ENCODE measurements at regions not wholly inside any gene's neighbourhood (a gene's known extent, or its start where the extent isn't known, plus 50 kb on each side); places are given as distances from the start of the nearest gene placed in this dataset.

DNA sequence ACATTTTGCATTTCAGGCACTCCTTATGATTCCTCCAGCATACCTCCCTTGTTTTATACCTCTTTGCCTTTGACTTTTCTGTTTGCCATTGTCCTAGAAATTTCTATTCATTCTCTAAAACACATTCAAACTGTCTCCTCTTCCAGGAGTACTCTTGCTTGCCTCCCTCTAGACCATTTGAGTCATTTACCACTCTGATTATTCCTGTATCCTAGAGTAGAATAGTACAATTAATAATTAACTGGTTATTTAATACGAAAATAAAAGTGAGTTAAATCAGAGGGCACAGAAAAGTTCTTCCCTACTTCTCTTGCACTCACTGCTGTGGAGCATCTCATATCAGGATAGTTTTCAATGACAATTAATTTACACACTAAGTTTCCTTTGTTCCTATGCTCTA, 290.2 kb upstream of the RORA start:
- Histone ChIP-seq H3K18ac (ENCODE audit: low read depth, low read length) (no peak overlapping the region), H3K4me3 (ENCODE audit: insufficient read depth, low read depth, low read length) (no peak overlapping the region), H3K9me1 (ENCODE audit: insufficient read depth, low read length) (no peaks in the 10 kb centered on the region), H2BK20ac (ENCODE audit: low read depth, low read length) (no peak overlapping the region), H2AK9ac (replicated peaks; ENCODE audit: low read depth, low read length, poor library complexity) (no peak overlapping the region), H2BK120ac (ENCODE audit: low read depth, low read length) (no peak overlapping the region), H3K4me1 (ENCODE audit: control insufficient read depth, insufficient read depth, low read length) (no peaks in the 10 kb centered on the region), H2BK5ac (ENCODE audit: low read depth, low read length, poor library complexity, severe bottlenecking) (no peak overlapping the region), H2BK15ac (ENCODE audit: low read depth, low read length) (no peak overlapping the region), H3K4me2 (ENCODE audit: low read depth, low read length) (no peak overlapping the region), H3K27me3 (ENCODE audit: control insufficient read depth, insufficient read depth, low read length) (no peaks in the 10 kb centered on the region), H2AK5ac (ENCODE audit: low read depth, low read length) (no peak overlapping the region), H3K56ac (ENCODE audit: extremely low read depth, insufficient read depth, low read length) (no peak overlapping the region), H4K91ac (ENCODE audit: insufficient read depth, low read depth, low read length) (no peak overlapping the region), H3K36me3 (ENCODE audit: control insufficient read depth, insufficient read depth, low read length) (no peaks in the 10 kb centered on the region), H3K79me1 (ENCODE audit: low read depth in 1 of 2, low read length in 2 of 2) (no peaks in the 10 kb centered on the region), H2AFZ (replicated peaks; ENCODE audit: low read length, poor library complexity) (no peak overlapping the region), H3K4ac (ENCODE audit: low read depth, low read length) (no peak overlapping the region), H3K23ac (ENCODE audit: low read depth, low read length) (no peak overlapping the region), H3K27ac (ENCODE audit: insufficient read depth, low read length) (no peak overlapping the region), H4K8ac (ENCODE audit: low read depth in 2 of 2, low read length in 2 of 2) (no peak overlapping the region), H4K20me1 (ENCODE audit: insufficient read depth, low read length) (no peaks in the 10 kb centered on the region), H3K9ac (ENCODE audit: low read depth, low read length) (no peak overlapping the region), H3K14ac (replicated peaks; ENCODE audit: low read depth, low read length) (no peak overlapping the region), H4K5ac (ENCODE audit: low read depth, low read length) (no peak overlapping the region), H3K9me3 (ENCODE audit: control insufficient read depth, insufficient read depth, low read length) (no peaks in the 10 kb centered on the region)
- ChIA-PET POLR2A (ENCODE audit: unreplicated experiment) (no interaction called here), CTCF (no interaction called here)
- no peak for ATAC-seq (ENCODE audit: low read depth)
- intact Hi-C loops (cut with micrococcal nuclease) = no loop called here
- no peak for TF ChIP-seq FOS (IDR thresholded peaks at IDR 0.05; ENCODE audit: low read depth, low read length)
- no peak for TF ChIP-seq MAZ (IDR thresholded peaks at IDR 0.05; ENCODE audit: borderline replicate concordance, low read depth, low read length)
- TF ChIP-seq RFX5 (IDR thresholded peaks at IDR 0.05; ENCODE audit: low read depth, low read length) = no peak
- TF ChIP-seq NFE2L2 (IDR thresholded peaks at IDR 0.05; ENCODE audit: low read depth, low read length) = no peak
- TF ChIP-seq MAFK (IDR thresholded peaks at IDR 0.05; ENCODE audit: low read depth, low read length) = no peak
- TF ChIP-seq SMC3 (IDR thresholded peaks at IDR 0.05; ENCODE audit: low read depth, low read length) = no peak
- TF ChIP-seq CHD1 (IDR thresholded peaks at IDR 0.05; ENCODE audit: low read depth, low read length) = no peak
- no peak for TF ChIP-seq RAD21 (IDR thresholded peaks at IDR 0.05; ENCODE audit: low read length)
- TF ChIP-seq, protein P1, sequence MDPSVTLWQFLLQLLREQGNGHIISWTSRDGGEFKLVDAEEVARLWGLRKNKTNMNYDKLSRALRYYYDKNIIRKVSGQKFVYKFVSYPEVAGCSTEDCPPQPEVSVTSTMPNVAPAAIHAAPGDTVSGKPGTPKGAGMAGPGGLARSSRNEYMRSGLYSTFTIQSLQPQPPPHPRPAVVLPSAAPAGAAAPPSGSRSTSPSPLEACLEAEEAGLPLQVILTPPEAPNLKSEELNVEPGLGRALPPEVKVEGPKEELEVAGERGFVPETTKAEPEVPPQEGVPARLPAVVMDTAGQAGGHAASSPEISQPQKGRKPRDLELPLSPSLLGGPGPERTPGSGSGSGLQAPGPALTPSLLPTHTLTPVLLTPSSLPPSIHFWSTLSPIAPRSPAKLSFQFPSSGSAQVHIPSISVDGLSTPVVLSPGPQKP (IDR thresholded peaks at IDR 0.05; ENCODE audit: borderline replicate concordance, low read depth, low read length) = no peak
- TF ChIP-seq POLR2A (IDR thresholded peaks at IDR 0.05; ENCODE audit: low read depth, low read length) = no peak
- no peak for TF ChIP-seq RCOR1 (IDR thresholded peaks at IDR 0.05; ENCODE audit: insufficient replicate concordance, low read length)
- TF ChIP-seq, protein P2, sequence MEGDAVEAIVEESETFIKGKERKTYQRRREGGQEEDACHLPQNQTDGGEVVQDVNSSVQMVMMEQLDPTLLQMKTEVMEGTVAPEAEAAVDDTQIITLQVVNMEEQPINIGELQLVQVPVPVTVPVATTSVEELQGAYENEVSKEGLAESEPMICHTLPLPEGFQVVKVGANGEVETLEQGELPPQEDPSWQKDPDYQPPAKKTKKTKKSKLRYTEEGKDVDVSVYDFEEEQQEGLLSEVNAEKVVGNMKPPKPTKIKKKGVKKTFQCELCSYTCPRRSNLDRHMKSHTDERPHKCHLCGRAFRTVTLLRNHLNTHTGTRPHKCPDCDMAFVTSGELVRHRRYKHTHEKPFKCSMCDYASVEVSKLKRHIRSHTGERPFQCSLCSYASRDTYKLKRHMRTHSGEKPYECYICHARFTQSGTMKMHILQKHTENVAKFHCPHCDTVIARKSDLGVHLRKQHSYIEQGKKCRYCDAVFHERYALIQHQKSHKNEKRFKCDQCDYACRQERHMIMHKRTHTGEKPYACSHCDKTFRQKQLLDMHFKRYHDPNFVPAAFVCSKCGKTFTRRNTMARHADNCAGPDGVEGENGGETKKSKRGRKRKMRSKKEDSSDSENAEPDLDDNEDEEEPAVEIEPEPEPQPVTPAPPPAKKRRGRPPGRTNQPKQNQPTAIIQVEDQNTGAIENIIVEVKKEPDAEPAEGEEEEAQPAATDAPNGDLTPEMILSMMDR (conservative IDR thresholded peaks at IDR 0.05; ENCODE audit: low read depth, low read length) = no peak
- TF ChIP-seq CEBPB (IDR thresholded peaks at IDR 0.05; ENCODE audit: low read depth, low read length) = no peak
- TF ChIP-seq MXI1 (IDR thresholded peaks at IDR 0.05; ENCODE audit: borderline replicate concordance, low read depth, low read length) = no peak
- TF ChIP-seq BHLHE40 (IDR thresholded peaks at IDR 0.05; ENCODE audit: low read depth, low read length) = no peak
- TF ChIP-seq, protein P3, sequence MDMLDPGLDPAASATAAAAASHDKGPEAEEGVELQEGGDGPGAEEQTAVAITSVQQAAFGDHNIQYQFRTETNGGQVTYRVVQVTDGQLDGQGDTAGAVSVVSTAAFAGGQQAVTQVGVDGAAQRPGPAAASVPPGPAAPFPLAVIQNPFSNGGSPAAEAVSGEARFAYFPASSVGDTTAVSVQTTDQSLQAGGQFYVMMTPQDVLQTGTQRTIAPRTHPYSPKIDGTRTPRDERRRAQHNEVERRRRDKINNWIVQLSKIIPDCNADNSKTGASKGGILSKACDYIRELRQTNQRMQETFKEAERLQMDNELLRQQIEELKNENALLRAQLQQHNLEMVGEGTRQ (IDR thresholded peaks at IDR 0.05; ENCODE audit: low read depth, low read length) = no peak
- no TSS peak for BruUV-seq (replicated peaks)
- DNase-seq = no peak
- in situ Hi-C loops (cut with MboI; ENCODE audit: low sequenced_read_pairs) = no loop called here
- dilution Hi-C loops (cut with HindIII; ENCODE audit: low sequenced_read_pairs, unreplicated experiment) = no loop called here
- WGBS, 2 experiments (ENCODE audit: extremely low coverage in 2 of 2, insufficient read length in 1 of 2) = no CpG with 5 or more reads among the region's 1 CpG
